ENCODE measurements at regions not wholly inside any gene's neighbourhood (a gene's known extent, or its start where the extent isn't known, plus 50 kb on each side); places are given as distances from the start of the nearest gene placed in this dataset.

- TF ChIP-seq USF1 (CRISPR knock-in tag; IDR thresholded peaks at IDR 0.05) (no peak), MXD4 (CRISPR knock-in tag; IDR thresholded peaks at IDR 0.05; ENCODE audit: borderline replicate concordance) (no peak)
Observed at GRCh38 chr13:55090612-55091011, 2050.1 kb upstream of the PRR20A start (continued).

GRCh38 chr13:55091172-55091571 is 2049.5 kb upstream of the PRR20A start:
- ChIA-PET CTCF (no interaction called here), POLR2A (no interaction called here)
- Mint-ChIP-seq H3K4me3 (no peak overlapping the region), H3K4me1 (peaks cover 43% of the 10 kb centered on the region), H3K27me3 (ENCODE audit: low read depth) (no peaks in the 10 kb centered on the region), H3K27ac (peak overlapping the region; percentile 42; the same call in 1 of the 2 replicates), H3K36me3 (peaks cover 3% of the 10 kb centered on the region; the same call in 1 of the 2 replicates), H3K9me3 (no peaks in the 10 kb centered on the region)
- ATAC-seq (no peak), DNase-seq (ENCODE audit: low spot score) (no peak)
- TF ChIP-seq RORB (CRISPR knock-in tag; IDR thresholded peaks at IDR 0.05) (no peak), ATF6 (CRISPR knock-in tag; IDR thresholded peaks at IDR 0.05) (no peak), MYBL2 (CRISPR knock-in tag; IDR thresholded peaks at IDR 0.05) (no peak), ZNF317 (CRISPR knock-in tag; IDR thresholded peaks at IDR 0.05; ENCODE audit: borderline replicate concordance, low read depth) (no peak), SP1 (CRISPR knock-in tag; conservative IDR thresholded peaks at IDR 0.05) (no peak), ZNF219 (CRISPR knock-in tag; IDR thresholded peaks at IDR 0.05; ENCODE audit: borderline replicate concordance) (no peak), FOXP1 (CRISPR knock-in tag; IDR thresholded peaks at IDR 0.05; ENCODE audit: borderline replicate concordance) (no peak), CBFB (CRISPR knock-in tag; IDR thresholded peaks at IDR 0.05; ENCODE audit: low read depth) (no peak), HMGA2 (CRISPR knock-in tag; IDR thresholded peaks at IDR 0.05) (no peak), CDX4 (CRISPR knock-in tag; IDR thresholded peaks at IDR 0.05; ENCODE audit: borderline replicate concordance) (no peak), FOXJ3 (CRISPR knock-in tag; IDR thresholded peaks at IDR 0.05; ENCODE audit: borderline replicate concordance) (no peak), ZNF263 (CRISPR knock-in tag; IDR thresholded peaks at IDR 0.05; ENCODE audit: low read depth) (no peak), RELA (CRISPR knock-in tag; IDR thresholded peaks at IDR 0.05; ENCODE audit: borderline replicate concordance) (no peak)
- TF ChIP-seq, protein P1, sequence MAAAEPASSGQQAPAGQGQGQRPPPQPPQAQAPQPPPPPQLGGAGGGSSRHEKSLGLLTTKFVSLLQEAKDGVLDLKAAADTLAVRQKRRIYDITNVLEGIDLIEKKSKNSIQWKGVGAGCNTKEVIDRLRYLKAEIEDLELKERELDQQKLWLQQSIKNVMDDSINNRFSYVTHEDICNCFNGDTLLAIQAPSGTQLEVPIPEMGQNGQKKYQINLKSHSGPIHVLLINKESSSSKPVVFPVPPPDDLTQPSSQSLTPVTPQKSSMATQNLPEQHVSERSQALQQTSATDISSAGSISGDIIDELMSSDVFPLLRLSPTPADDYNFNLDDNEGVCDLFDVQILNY (CRISPR knock-in tag; IDR thresholded peaks at IDR 0.05) = no peak
- TF ChIP-seq, protein P2, sequence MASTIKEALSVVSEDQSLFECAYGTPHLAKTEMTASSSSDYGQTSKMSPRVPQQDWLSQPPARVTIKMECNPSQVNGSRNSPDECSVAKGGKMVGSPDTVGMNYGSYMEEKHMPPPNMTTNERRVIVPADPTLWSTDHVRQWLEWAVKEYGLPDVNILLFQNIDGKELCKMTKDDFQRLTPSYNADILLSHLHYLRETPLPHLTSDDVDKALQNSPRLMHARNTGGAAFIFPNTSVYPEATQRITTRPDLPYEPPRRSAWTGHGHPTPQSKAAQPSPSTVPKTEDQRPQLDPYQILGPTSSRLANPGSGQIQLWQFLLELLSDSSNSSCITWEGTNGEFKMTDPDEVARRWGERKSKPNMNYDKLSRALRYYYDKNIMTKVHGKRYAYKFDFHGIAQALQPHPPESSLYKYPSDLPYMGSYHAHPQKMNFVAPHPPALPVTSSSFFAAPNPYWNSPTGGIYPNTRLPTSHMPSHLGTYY (CRISPR knock-in tag; IDR thresholded peaks at IDR 0.05) = no peak
- TF ChIP-seq, protein P3, sequence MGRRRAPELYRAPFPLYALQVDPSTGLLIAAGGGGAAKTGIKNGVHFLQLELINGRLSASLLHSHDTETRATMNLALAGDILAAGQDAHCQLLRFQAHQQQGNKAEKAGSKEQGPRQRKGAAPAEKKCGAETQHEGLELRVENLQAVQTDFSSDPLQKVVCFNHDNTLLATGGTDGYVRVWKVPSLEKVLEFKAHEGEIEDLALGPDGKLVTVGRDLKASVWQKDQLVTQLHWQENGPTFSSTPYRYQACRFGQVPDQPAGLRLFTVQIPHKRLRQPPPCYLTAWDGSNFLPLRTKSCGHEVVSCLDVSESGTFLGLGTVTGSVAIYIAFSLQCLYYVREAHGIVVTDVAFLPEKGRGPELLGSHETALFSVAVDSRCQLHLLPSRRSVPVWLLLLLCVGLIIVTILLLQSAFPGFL (CRISPR knock-in tag; IDR thresholded peaks at IDR 0.05; ENCODE audit: borderline replicate concordance) = no peak
- TF ChIP-seq, protein P4, sequence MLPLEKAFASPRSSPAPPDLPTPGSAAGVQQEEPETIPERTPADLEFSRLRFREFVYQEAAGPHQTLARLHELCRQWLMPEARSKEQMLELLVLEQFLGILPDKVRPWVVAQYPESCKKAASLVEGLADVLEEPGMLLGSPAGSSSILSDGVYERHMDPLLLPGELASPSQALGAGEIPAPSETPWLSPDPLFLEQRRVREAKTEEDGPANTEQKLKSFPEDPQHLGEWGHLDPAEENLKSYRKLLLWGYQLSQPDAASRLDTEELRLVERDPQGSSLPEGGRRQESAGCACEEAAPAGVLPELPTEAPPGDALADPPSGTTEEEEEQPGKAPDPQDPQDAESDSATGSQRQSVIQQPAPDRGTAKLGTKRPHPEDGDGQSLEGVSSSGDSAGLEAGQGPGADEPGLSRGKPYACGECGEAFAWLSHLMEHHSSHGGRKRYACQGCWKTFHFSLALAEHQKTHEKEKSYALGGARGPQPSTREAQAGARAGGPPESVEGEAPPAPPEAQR (CRISPR knock-in tag; IDR thresholded peaks at IDR 0.05) = no peak
